ENCODE measurements at regions not wholly inside any gene's neighbourhood (a gene's known extent, or its start where the extent isn't known, plus 50 kb on each side); places are given as distances from the start of the nearest gene placed in this dataset.

DNA sequence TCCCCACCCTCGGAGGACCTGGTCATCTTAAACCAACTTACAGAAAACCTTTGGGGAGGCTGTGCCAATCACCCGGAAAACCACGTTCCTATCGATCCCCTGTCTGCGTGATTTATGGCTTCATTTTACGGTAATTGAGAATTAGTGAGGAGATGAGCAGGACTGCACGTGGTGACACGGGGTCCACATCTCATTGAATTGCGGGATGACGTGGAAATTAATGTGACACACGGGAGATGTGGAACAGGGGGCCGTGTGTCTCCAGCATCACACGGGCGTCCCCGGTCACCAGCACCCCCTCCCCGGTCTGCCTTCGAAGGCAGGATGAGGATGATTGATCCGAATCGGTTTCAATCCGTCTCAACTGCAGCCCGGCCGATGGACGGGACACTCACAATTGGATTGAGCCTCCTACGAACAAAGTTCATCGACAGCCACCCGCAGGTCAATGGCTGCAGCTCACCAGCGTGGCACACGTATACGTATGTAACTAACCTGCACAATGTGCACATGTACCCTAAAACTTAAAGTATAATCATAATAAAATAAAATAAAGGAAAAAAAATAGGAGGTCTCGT is 160.3 kb downstream of the SHOX start:
- TF ChIP-seq, protein P1, sequence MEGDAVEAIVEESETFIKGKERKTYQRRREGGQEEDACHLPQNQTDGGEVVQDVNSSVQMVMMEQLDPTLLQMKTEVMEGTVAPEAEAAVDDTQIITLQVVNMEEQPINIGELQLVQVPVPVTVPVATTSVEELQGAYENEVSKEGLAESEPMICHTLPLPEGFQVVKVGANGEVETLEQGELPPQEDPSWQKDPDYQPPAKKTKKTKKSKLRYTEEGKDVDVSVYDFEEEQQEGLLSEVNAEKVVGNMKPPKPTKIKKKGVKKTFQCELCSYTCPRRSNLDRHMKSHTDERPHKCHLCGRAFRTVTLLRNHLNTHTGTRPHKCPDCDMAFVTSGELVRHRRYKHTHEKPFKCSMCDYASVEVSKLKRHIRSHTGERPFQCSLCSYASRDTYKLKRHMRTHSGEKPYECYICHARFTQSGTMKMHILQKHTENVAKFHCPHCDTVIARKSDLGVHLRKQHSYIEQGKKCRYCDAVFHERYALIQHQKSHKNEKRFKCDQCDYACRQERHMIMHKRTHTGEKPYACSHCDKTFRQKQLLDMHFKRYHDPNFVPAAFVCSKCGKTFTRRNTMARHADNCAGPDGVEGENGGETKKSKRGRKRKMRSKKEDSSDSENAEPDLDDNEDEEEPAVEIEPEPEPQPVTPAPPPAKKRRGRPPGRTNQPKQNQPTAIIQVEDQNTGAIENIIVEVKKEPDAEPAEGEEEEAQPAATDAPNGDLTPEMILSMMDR (conservative IDR thresholded peaks at IDR 0.05 in 1 of 2, IDR thresholded peaks at IDR 0.05 in 1 of 2; ENCODE audit: extremely low read depth in 1 of 2, insufficient read depth in 1 of 2, low read depth in 1 of 2, low read length in 2 of 2) = no peak
- no peak for TF ChIP-seq EZH2 (IDR thresholded peaks at IDR 0.05; ENCODE audit: borderline replicate concordance, low read length)

Data from mammary epithelial cell (primary cell).